ENCODE measurements at regions not wholly inside any gene's neighbourhood (a gene's known extent, or its start where the extent isn't known, plus 50 kb on each side); places are given as distances from the start of the nearest gene placed in this dataset.

GRCh38 chr9:99400184-99400731, 178.2 kb downstream of the SEC61B start:
- ATAC-seq (replicated peaks in 1 of 2), result no peak
- Mint-ChIP-seq H3K27me3 (ENCODE audit: low read depth) (peaks cover 11% of the 10 kb centered on the region), H3K4me1 (ENCODE audit: low read depth) (no peaks in the 10 kb centered on the region), H3K27ac (no peak overlapping the region), H3K9me3 (peaks cover 0 to 2% of the 10 kb centered on the region in 2 donors), H3K36me3 (ENCODE audit: insufficient read depth in 2 of 2) (no peaks in the 10 kb centered on the region), H3K4me3 (no peak overlapping the region)
- DNase-seq, result no peak

- no peak overlapping the region for H3K4me3 Mint-ChIP-seq
- no peaks in the 10 kb centered on the region for H3K4me1 Mint-ChIP-seq (ENCODE audit: low read depth)
- H3K36me3 Mint-ChIP-seq (ENCODE audit: insufficient read depth in 2 of 2), result no peaks in the 10 kb centered on the region
- no peak for ATAC-seq (replicated peaks in 1 of 2)
- DNase-seq, result no peak
- peaks cover 20% of the 10 kb centered on the region for H3K27me3 Mint-ChIP-seq (ENCODE audit: low read depth)
- peaks cover 0 to 2% of the 10 kb centered on the region in 2 donors for H3K9me3 Mint-ChIP-seq
- H3K27ac Mint-ChIP-seq, result no peak overlapping the region
Measured at GRCh38 chr9:99401680-99402504, 179.8 kb downstream of the SEC61B start.

GRCh38 chr9:99403371-99403770, 181.3 kb downstream of the SEC61B start:
- DNase-seq (no peak), ATAC-seq (replicated peaks in 1 of 2) (no peak)
- H3K4me1 Mint-ChIP-seq (ENCODE audit: low read depth), result no peaks in the 10 kb centered on the region
- H3K9me3 Mint-ChIP-seq, result no peaks in the 10 kb centered on the region
- H3K36me3 Mint-ChIP-seq (ENCODE audit: insufficient read depth in 2 of 2), result no peaks in the 10 kb centered on the region
- H3K4me3 Mint-ChIP-seq, result no peak overlapping the region
- peaks cover 20% of the 10 kb centered on the region for H3K27me3 Mint-ChIP-seq (ENCODE audit: low read depth)
- no peak overlapping the region for H3K27ac Mint-ChIP-seq

- H3K4me3 Mint-ChIP-seq, result no peak overlapping the region
- H3K27me3 Mint-ChIP-seq (ENCODE audit: low read depth), result peaks cover 20% of the 10 kb centered on the region
- no peak for ATAC-seq (replicated peaks in 1 of 2)
- no peak for DNase-seq
- no peak overlapping the region for H3K27ac Mint-ChIP-seq
- no peaks in the 10 kb centered on the region for H3K4me1 Mint-ChIP-seq (ENCODE audit: low read depth)
- H3K9me3 Mint-ChIP-seq, result no peaks in the 10 kb centered on the region
- no peaks in the 10 kb centered on the region for H3K36me3 Mint-ChIP-seq (ENCODE audit: insufficient read depth in 2 of 2)
Measured at GRCh38 chr9:99405359-99405758, 183.3 kb downstream of the SEC61B start.

- DNase-seq (no peak), ATAC-seq (replicated peaks in 1 of 2) (no peak)
- Mint-ChIP-seq H3K9me3 (no peaks in the 10 kb centered on the region), H3K4me1 (ENCODE audit: low read depth) (no peaks in the 10 kb centered on the region), H3K27ac (no peak overlapping the region), H3K4me3 (no peak overlapping the region), H3K36me3 (ENCODE audit: insufficient read depth in 2 of 2) (no peaks in the 10 kb centered on the region), H3K27me3 (ENCODE audit: low read depth) (peaks cover 14% of the 10 kb centered on the region)
Measured at GRCh38 chr9:99406939-99407338, 184.9 kb downstream of the SEC61B start.

GRCh38 chr9:99411068-99411467, 189.0 kb downstream of the SEC61B start:
- ATAC-seq (replicated peaks in 1 of 2) (no peak), DNase-seq (no peak)
- H3K4me3 Mint-ChIP-seq, result no peak overlapping the region
- H3K9me3 Mint-ChIP-seq, result no peaks in the 10 kb centered on the region
- no peaks in the 10 kb centered on the region for H3K36me3 Mint-ChIP-seq (ENCODE audit: insufficient read depth in 2 of 2)
- H3K27me3 Mint-ChIP-seq (ENCODE audit: low read depth), result peaks cover 4% of the 10 kb centered on the region
- peaks cover 5% of the 10 kb centered on the region for H3K4me1 Mint-ChIP-seq (ENCODE audit: low read depth)
- no peak overlapping the region for H3K27ac Mint-ChIP-seq

- ATAC-seq (replicated peaks in 1 of 2) (no peak), DNase-seq (no peak)
- Mint-ChIP-seq H3K36me3 (ENCODE audit: insufficient read depth in 2 of 2) (no peaks in the 10 kb centered on the region), H3K9me3 (no peaks in the 10 kb centered on the region), H3K4me3 (no peak overlapping the region), H3K27ac (no peak overlapping the region), H3K4me1 (ENCODE audit: low read depth) (peaks cover 9% of the 10 kb centered on the region), H3K27me3 (ENCODE audit: low read depth) (no peaks in the 10 kb centered on the region)
Measured at GRCh38 chr9:99411479-99412115, 189.5 kb downstream of the SEC61B start.

- Mint-ChIP-seq H3K27ac (no peak overlapping the region), H3K9me3 (no peaks in the 10 kb centered on the region), H3K36me3 (ENCODE audit: insufficient read depth in 2 of 2) (no peaks in the 10 kb centered on the region), H3K4me3 (no peak overlapping the region), H3K27me3 (ENCODE audit: low read depth) (peaks cover 3% of the 10 kb centered on the region), H3K4me1 (ENCODE audit: low read depth) (peaks cover 9% of the 10 kb centered on the region)
- no peak for ATAC-seq (replicated peaks in 1 of 2)
- no peak for DNase-seq
Measured at GRCh38 chr9:99412606-99413005, 190.5 kb downstream of the SEC61B start.

- ATAC-seq (replicated peaks in 1 of 2) (no peak), DNase-seq (no peak)
- H3K27ac Mint-ChIP-seq, result no peak overlapping the region
- H3K27me3 Mint-ChIP-seq (ENCODE audit: low read depth), result peaks cover 5% of the 10 kb centered on the region
- no peak overlapping the region for H3K4me3 Mint-ChIP-seq
- H3K36me3 Mint-ChIP-seq (ENCODE audit: insufficient read depth in 2 of 2), result no peaks in the 10 kb centered on the region
- H3K4me1 Mint-ChIP-seq (ENCODE audit: low read depth), result peaks cover 9% of the 10 kb centered on the region
- no peaks in the 10 kb centered on the region for H3K9me3 Mint-ChIP-seq
Measured at GRCh38 chr9:99414321-99414720, 192.2 kb downstream of the SEC61B start.

- H3K4me1 Mint-ChIP-seq (ENCODE audit: low read depth), result peaks cover 9% of the 10 kb centered on the region
- no peaks in the 10 kb centered on the region for H3K9me3 Mint-ChIP-seq
- H3K27ac Mint-ChIP-seq, result no peak overlapping the region
- peaks cover 5% of the 10 kb centered on the region for H3K27me3 Mint-ChIP-seq (ENCODE audit: low read depth)
- DNase-seq (no peak), ATAC-seq (replicated peaks in 1 of 2) (no peak)
- H3K4me3 Mint-ChIP-seq, result no peak overlapping the region
- H3K36me3 Mint-ChIP-seq (ENCODE audit: insufficient read depth in 2 of 2), result no peaks in the 10 kb centered on the region
Measured at GRCh38 chr9:99415606-99416005, 193.5 kb downstream of the SEC61B start.

- Mint-ChIP-seq H3K27ac (no peak overlapping the region), H3K9me3 (no peaks in the 10 kb centered on the region), H3K27me3 (ENCODE audit: low read depth) (peaks cover 5% of the 10 kb centered on the region), H3K4me3 (no peak overlapping the region), H3K36me3 (ENCODE audit: insufficient read depth in 2 of 2) (no peaks in the 10 kb centered on the region), H3K4me1 (ENCODE audit: low read depth) (peaks cover 9% of the 10 kb centered on the region)
- no peak for DNase-seq
- no peak for ATAC-seq (replicated peaks in 1 of 2)
Measured at GRCh38 chr9:99416007-99416406, 193.9 kb downstream of the SEC61B start.

GRCh38 chr9:99419070-99419469, 197.0 kb downstream of the SEC61B start:
- DNase-seq, result no peak
- peaks cover 9% of the 10 kb centered on the region for H3K4me1 Mint-ChIP-seq (ENCODE audit: low read depth)
- H3K36me3 Mint-ChIP-seq (ENCODE audit: insufficient read depth in 2 of 2), result no peaks in the 10 kb centered on the region
- H3K4me3 Mint-ChIP-seq, result no peak overlapping the region
- peaks cover 5% of the 10 kb centered on the region for H3K27me3 Mint-ChIP-seq (ENCODE audit: low read depth)
- H3K27ac Mint-ChIP-seq, result no peak overlapping the region
- H3K9me3 Mint-ChIP-seq, result no peaks in the 10 kb centered on the region
- no peak for ATAC-seq (replicated peaks in 1 of 2)

- H3K27me3 Mint-ChIP-seq (ENCODE audit: low read depth), result peaks cover 10% of the 10 kb centered on the region
- no peaks in the 10 kb centered on the region for H3K36me3 Mint-ChIP-seq (ENCODE audit: insufficient read depth in 2 of 2)
- no peak overlapping the region for H3K27ac Mint-ChIP-seq
- H3K4me1 Mint-ChIP-seq (ENCODE audit: low read depth), result peaks cover 1% of the 10 kb centered on the region
- ATAC-seq (replicated peaks in 1 of 2) (no peak), DNase-seq (no peak)
- no peak overlapping the region for H3K4me3 Mint-ChIP-seq
- no peaks in the 10 kb centered on the region for H3K9me3 Mint-ChIP-seq
Measured at GRCh38 chr9:99421369-99421768, 199.3 kb downstream of the SEC61B start.

All from activated T-cell treated with anti-CD3 and anti-CD28 coated beads, Interleukin-2, amount 50 U/mL, for 72 hours (primary cell).